MM.1S (cell line): ENCODE measurements at regions not wholly inside any gene's neighbourhood (a gene's known extent, or its start where the extent isn't known, plus 50 kb on each side); places are given as distances from the start of the nearest gene placed in this dataset.

Experiments
- CTCF ChIP-seq: fragments of 300-600 bp; sonication (generic); IDR thresholded peaks from 2 replicates; pipeline ENCODE4 v1.5.1; 2016; ENCODE audit warnings: antibody characterized with exemption, low read length, mixed read lengths
- EZH2 ChIP-seq: fragments of 300-600 bp; sonication (generic); optimal IDR thresholded peaks from 2 replicates; pipeline ENCODE3; 2017; ENCODE audit warnings: low read depth, mild to moderate bottlenecking, antibody characterized with exemption, low read length, mixed read lengths

GRCh38 chr20:23265226-23265625 is 85.4 kb upstream of the NXT1 start:
- no peak for TF ChIP-seq CTCF
- no peak for TF ChIP-seq EZH2
